ENCODE measurements at regions not wholly inside any gene's neighbourhood (a gene's known extent, or its start where the extent isn't known, plus 50 kb on each side); places are given as distances from the start of the nearest gene placed in this dataset.

GRCh38 chr20:51980277-51980676 lies 178.0 kb upstream of the SALL4 start:
- H3K27me3 Mint-ChIP-seq: no peaks in the 10 kb centered on the region
- ChIA-PET POLR2A (no interaction called here), CTCF (no interaction called here)
- H3K4me3 Mint-ChIP-seq: no peak overlapping the region
- peaks cover 6% of the 10 kb centered on the region for H3K9me3 Mint-ChIP-seq
- DNase-seq: no peak
- no peaks in the 10 kb centered on the region for H3K4me1 Mint-ChIP-seq
- no peaks in the 10 kb centered on the region for H3K36me3 Mint-ChIP-seq (ENCODE audit: low read depth)
- H3K27ac Mint-ChIP-seq: no peak overlapping the region

DNA sequence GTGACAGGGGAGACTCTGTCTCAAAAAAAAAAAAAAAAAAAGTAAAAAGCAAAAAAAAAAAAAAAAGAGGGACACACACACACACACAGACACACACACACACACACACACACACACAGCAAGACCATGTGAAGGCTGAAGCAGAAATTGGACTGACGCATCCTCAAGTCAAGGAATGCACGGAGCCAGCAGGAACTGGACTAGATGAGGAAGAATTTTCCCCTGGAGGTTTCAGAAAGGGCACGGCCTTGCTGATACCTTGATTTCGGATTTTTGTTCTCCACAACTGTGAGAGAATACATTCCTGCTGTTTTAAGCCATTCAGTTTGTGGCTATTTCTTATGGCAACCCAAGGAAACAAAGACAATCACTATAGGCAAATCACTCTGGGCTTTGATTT lies 176.9 kb upstream of the SALL4 start:
- no peak for DNase-seq
- H3K27ac Mint-ChIP-seq: no peak overlapping the region
- H3K9me3 Mint-ChIP-seq: peaks cover 6% of the 10 kb centered on the region
- no peak overlapping the region for H3K4me3 Mint-ChIP-seq
- no peaks in the 10 kb centered on the region for H3K36me3 Mint-ChIP-seq (ENCODE audit: low read depth)
- H3K27me3 Mint-ChIP-seq: no peaks in the 10 kb centered on the region
- POLR2A ChIA-PET: no interaction called here
- H3K4me1 Mint-ChIP-seq: no peaks in the 10 kb centered on the region
- CTCF ChIA-PET: no interaction called here

- Mint-ChIP-seq H3K27me3 (no peaks in the 10 kb centered on the region), H3K27ac (no peak overlapping the region), H3K4me3 (no peak overlapping the region), H3K4me1 (no peaks in the 10 kb centered on the region), H3K9me3 (peaks cover 6% of the 10 kb centered on the region), H3K36me3 (ENCODE audit: low read depth) (no peaks in the 10 kb centered on the region)
- CTCF ChIA-PET: no interaction called here
- POLR2A ChIA-PET: no interaction called here
- DNase-seq: no peak
Observed at GRCh38 chr20:51978070-51978501, 175.8 kb upstream of the SALL4 start.

DNA sequence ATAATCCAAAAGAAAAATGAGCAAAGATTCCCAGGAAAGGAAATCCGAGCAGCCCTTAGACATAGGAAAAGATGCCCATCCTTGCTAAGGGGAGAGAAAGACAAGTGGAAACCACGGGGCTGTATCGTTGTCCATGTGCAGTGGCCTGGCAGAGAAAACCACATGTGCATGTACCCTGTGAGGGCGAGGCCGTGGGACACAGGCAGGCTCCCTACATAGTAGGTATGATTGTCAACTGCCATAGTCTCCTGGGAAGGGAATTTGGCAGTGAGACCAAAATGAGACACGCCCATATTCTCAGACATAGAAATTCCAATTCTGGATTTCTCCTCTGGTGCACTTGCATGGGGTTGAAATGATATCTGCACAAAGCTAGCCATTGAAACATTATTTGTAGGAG lies 169.7 kb upstream of the SALL4 start:
- Mint-ChIP-seq H3K9me3 (no peaks in the 10 kb centered on the region), H3K27me3 (no peaks in the 10 kb centered on the region), H3K36me3 (ENCODE audit: low read depth) (no peaks in the 10 kb centered on the region), H3K4me3 (no peak overlapping the region), H3K27ac (no peak overlapping the region), H3K4me1 (no peaks in the 10 kb centered on the region)
- POLR2A ChIA-PET: no interaction called here
- CTCF ChIA-PET: no interaction called here
- DNase-seq: no peak

GRCh38 chr20:51970858-51971257 lies 168.5 kb upstream of the SALL4 start:
- Mint-ChIP-seq H3K9me3 (no peaks in the 10 kb centered on the region), H3K27me3 (no peaks in the 10 kb centered on the region), H3K36me3 (ENCODE audit: low read depth) (no peaks in the 10 kb centered on the region), H3K4me3 (no peak overlapping the region), H3K27ac (no peak overlapping the region), H3K4me1 (no peaks in the 10 kb centered on the region)
- no peak for DNase-seq
- ChIA-PET POLR2A (no interaction called here), CTCF (no interaction called here)

DNA sequence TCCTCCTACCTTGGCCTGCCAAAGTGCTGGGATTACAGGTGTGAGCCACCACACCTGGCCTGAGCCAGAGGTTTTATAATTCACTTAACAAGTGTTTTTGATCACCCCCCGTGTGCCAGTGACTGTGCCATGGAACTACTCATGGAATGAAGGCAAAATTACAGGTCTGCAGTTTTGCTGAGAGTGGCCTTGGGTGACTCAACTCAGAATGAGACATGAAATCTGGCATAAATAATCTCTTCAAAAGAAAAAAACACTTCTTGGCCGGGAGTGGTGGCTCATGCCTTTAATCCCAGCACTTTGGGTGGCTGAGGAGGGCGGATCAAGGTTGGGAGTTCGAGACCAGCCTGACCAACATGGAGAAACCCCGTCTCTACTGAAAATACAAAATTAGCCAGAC lies 166.9 kb upstream of the SALL4 start:
- no peak overlapping the region for H3K27ac Mint-ChIP-seq
- ChIA-PET CTCF (no interaction called here), POLR2A (no interaction called here)
- H3K36me3 Mint-ChIP-seq (ENCODE audit: low read depth): no peaks in the 10 kb centered on the region
- no peaks in the 10 kb centered on the region for H3K4me1 Mint-ChIP-seq
- no peaks in the 10 kb centered on the region for H3K9me3 Mint-ChIP-seq
- H3K27me3 Mint-ChIP-seq: no peaks in the 10 kb centered on the region
- no peak overlapping the region for H3K4me3 Mint-ChIP-seq
- no peak for DNase-seq

DNA sequence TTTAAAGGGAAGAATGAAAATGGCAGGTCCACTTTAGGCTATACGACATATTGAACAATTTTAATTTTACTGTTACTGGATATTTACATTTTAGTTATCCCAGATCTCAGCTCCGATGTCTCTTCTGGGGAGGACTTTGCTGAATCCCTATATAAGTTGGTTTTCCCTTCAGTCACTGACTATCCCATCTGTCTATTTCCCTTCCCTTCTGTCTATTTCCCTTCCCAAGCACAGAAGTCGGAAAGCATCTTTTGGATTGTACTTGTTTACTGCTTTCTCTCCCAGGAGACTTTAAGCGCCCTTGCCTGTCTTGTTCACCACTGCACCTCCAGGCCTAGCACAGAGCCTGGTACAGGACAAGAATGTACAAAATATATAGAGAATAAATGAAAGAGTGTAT lies 165.8 kb upstream of the SALL4 start:
- Mint-ChIP-seq H3K27me3 (no peaks in the 10 kb centered on the region), H3K4me3 (no peak overlapping the region), H3K27ac (no peak overlapping the region), H3K36me3 (ENCODE audit: low read depth) (no peaks in the 10 kb centered on the region), H3K9me3 (no peaks in the 10 kb centered on the region), H3K4me1 (no peaks in the 10 kb centered on the region)
- ChIA-PET POLR2A (no interaction called here), CTCF (no interaction called here)
- DNase-seq: no peak

GRCh38 chr20:51966296-51966971 lies 164.1 kb upstream of the SALL4 start:
- Mint-ChIP-seq H3K36me3 (ENCODE audit: low read depth) (no peaks in the 10 kb centered on the region), H3K27ac (no peak overlapping the region), H3K4me1 (no peaks in the 10 kb centered on the region), H3K9me3 (no peaks in the 10 kb centered on the region), H3K4me3 (no peak overlapping the region), H3K27me3 (no peaks in the 10 kb centered on the region)
- POLR2A ChIA-PET: no interaction called here
- peak; percentile 6 for DNase-seq
- CTCF ChIA-PET: interaction anchor here (1.2 kb wide), 1 partner anchor 10 kb away, joined by 3 read pairs; no protein-coding TSS in a partner anchor

- H3K27me3 Mint-ChIP-seq: peaks cover 25% of the 10 kb centered on the region
- POLR2A ChIA-PET: no interaction called here
- no peaks in the 10 kb centered on the region for H3K9me3 Mint-ChIP-seq
- H3K27ac Mint-ChIP-seq: no peak overlapping the region
- no peak overlapping the region for H3K4me3 Mint-ChIP-seq
- no peak for DNase-seq
- H3K36me3 Mint-ChIP-seq (ENCODE audit: low read depth): no peaks in the 10 kb centered on the region
- H3K4me1 Mint-ChIP-seq: peaks cover 3% of the 10 kb centered on the region
- CTCF ChIA-PET: no interaction called here
Observed at GRCh38 chr20:51961964-51962761, 159.8 kb upstream of the SALL4 start.

- Mint-ChIP-seq H3K4me1 (peaks cover 3% of the 10 kb centered on the region), H3K36me3 (ENCODE audit: low read depth) (no peaks in the 10 kb centered on the region), H3K27me3 (peaks cover 25% of the 10 kb centered on the region), H3K4me3 (no peak overlapping the region), H3K9me3 (no peaks in the 10 kb centered on the region), H3K27ac (no peak overlapping the region)
- ChIA-PET POLR2A (no interaction called here), CTCF (no interaction called here)
- DNase-seq: no peak
Observed at GRCh38 chr20:51960047-51960675, 157.8 kb upstream of the SALL4 start.

DNA sequence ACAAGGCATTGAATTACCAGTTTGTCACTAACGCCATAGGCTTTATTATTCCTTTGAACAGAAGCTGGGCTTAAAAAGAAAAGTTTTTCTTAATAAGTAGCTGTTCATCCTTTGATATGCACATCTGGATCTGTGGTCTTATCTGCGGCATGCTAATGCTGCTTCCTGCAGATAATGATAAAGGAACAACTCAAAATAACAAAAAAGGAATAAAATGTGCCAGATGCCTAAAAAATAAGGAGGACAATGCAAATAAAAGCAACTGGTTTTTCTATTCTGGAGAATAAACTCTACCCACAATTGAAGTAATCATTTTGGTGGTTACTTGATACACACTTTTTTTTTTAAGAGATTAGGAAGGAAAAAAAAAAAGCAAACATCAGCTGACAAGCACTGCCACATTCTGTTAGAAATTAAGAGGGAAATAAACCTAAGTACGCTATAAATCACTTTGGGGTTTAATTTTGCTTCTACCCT lies 156.8 kb upstream of the SALL4 start:
- Mint-ChIP-seq H3K27me3 (peaks cover 25% of the 10 kb centered on the region), H3K4me3 (no peak overlapping the region), H3K27ac (no peak overlapping the region), H3K36me3 (ENCODE audit: low read depth) (no peaks in the 10 kb centered on the region), H3K9me3 (no peaks in the 10 kb centered on the region), H3K4me1 (peaks cover 3% of the 10 kb centered on the region)
- POLR2A ChIA-PET: no interaction called here
- CTCF ChIA-PET: no interaction called here
- no peak for DNase-seq

- H3K36me3 Mint-ChIP-seq (ENCODE audit: low read depth): no peaks in the 10 kb centered on the region
- H3K4me1 Mint-ChIP-seq: peaks cover 3% of the 10 kb centered on the region
- H3K27ac Mint-ChIP-seq: no peak overlapping the region
- peaks cover 3% of the 10 kb centered on the region for H3K9me3 Mint-ChIP-seq
- DNase-seq: no peak
- POLR2A ChIA-PET: no interaction called here
- H3K27me3 Mint-ChIP-seq: peaks cover 25% of the 10 kb centered on the region
- CTCF ChIA-PET: no interaction called here
- H3K4me3 Mint-ChIP-seq: no peak overlapping the region
Observed at GRCh38 chr20:51958099-51959065, 156.1 kb upstream of the SALL4 start.

DNA sequence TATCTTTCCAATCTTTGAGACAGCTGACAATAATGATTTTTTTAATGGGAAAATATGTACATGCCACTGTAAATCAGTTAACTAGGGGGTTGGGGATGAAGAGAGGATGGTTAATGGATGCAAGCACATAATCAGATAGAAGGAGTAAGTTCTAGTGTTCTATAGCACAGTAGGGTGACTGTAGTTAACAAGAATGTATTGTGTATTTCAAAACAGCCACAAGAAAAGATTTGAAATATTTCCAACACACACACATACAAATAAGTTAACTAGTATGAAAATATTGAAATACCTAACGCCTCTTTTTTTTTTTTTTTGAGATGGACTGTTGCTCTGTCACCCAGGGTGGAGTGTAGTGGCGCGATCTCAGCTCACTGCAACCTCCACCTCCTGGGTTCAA lies 153.4 kb upstream of the SALL4 start:
- H3K9me3 Mint-ChIP-seq: peaks cover 3% of the 10 kb centered on the region
- H3K27ac Mint-ChIP-seq: no peak overlapping the region
- peaks cover 24% of the 10 kb centered on the region for H3K27me3 Mint-ChIP-seq
- no peak overlapping the region for H3K4me3 Mint-ChIP-seq
- no peak for DNase-seq
- peaks cover 3% of the 10 kb centered on the region for H3K4me1 Mint-ChIP-seq
- no peaks in the 10 kb centered on the region for H3K36me3 Mint-ChIP-seq (ENCODE audit: low read depth)
- CTCF ChIA-PET: no interaction called here
- POLR2A ChIA-PET: no interaction called here
